H9 (cell line): ENCODE measurements at regions not wholly inside any gene's neighbourhood (a gene's known extent, or its start where the extent isn't known, plus 50 kb on each side); places are given as distances from the start of the nearest gene placed in this dataset.

ENCODE experiments used
- DNase-seq: peaks from one replicate; pipeline ENCODE4 v3.0.0-alpha.2; 2017
- H2AFZ ChIP-seq: one replicate; pipeline ENCODE4 v1.6.1; 2013; ENCODE audit warnings: mild to moderate bottlenecking, low read length, control low read depth, moderate library complexity
- H2AK5ac ChIP-seq: 2 replicates; pipeline ENCODE4 v1.6.1; 2013; ENCODE audit warnings: low read length, control low read depth, mixed read lengths; ENCODE audit not compliant: insufficient read length
- H2BK120ac ChIP-seq: one replicate; pipeline ENCODE4 v1.6.1; 2013; ENCODE audit warnings: low read depth, mild to moderate bottlenecking, low read length, control low read depth, inconsistent platforms; ENCODE audit not compliant: poor library complexity, severe bottlenecking
- H2BK12ac ChIP-seq: 2 replicates; pipeline ENCODE4 v1.6.1; 2013; ENCODE audit warnings: low read length, control low read depth, mixed read lengths, low read depth; ENCODE audit not compliant: insufficient read length
- H2BK15ac ChIP-seq: 2 replicates; pipeline ENCODE4 v1.6.1; 2013; ENCODE audit warnings: low read depth, low read length, control low read depth
- H2BK20ac ChIP-seq: one replicate; pipeline ENCODE4 v1.6.1; 2013; ENCODE audit warnings: low read depth, mild to moderate bottlenecking, low read length, control low read depth, inconsistent platforms; ENCODE audit not compliant: poor library complexity, severe bottlenecking
- H2BK5ac ChIP-seq: 2 replicates; pipeline ENCODE4 v1.6.1; 2013; ENCODE audit warnings: low read length, control low read depth, mixed read lengths; ENCODE audit not compliant: insufficient read length
- H3K14ac ChIP-seq: 2 replicates; pipeline ENCODE4 v1.6.1; 2013; ENCODE audit warnings: low read length, control low read depth; ENCODE audit not compliant: insufficient read depth
- H3K18ac ChIP-seq: 2 replicates; pipeline ENCODE4 v1.6.1; 2013; ENCODE audit warnings: low read depth, mild to moderate bottlenecking, mixed read lengths, low read length, control low read depth; ENCODE audit not compliant: insufficient read length
- H3K23ac ChIP-seq: 2 replicates; pipeline ENCODE4 v1.6.1; 2013; ENCODE audit warnings: low read length, control low read depth, mixed read lengths, low read depth; ENCODE audit not compliant: insufficient read length
- H3K23me2 ChIP-seq: 2 replicates; pipeline ENCODE4 v1.6.1; 2013; ENCODE audit warnings: low read depth, mild to moderate bottlenecking, mixed read lengths, low read length, control low read depth; ENCODE audit not compliant: insufficient read length, poor library complexity, severe bottlenecking
- H3K27ac ChIP-seq: 2 replicates; pipeline ENCODE4 v1.5.1; 2013; ENCODE audit warnings: low read length, control low read depth, mixed read lengths, low read depth; ENCODE audit not compliant: insufficient read length
- H3K27me3 ChIP-seq: 2 replicates; pipeline ENCODE4 v1.6.1; 2013; ENCODE audit warnings: low read length, control low read depth, inconsistent platforms; ENCODE audit not compliant: insufficient read depth
- H3K4ac ChIP-seq: 2 replicates; pipeline ENCODE4 v1.6.1; 2013; ENCODE audit warnings: low read depth, mild to moderate bottlenecking, control low read depth, inconsistent platforms, low read length, moderate library complexity
- H3K4me1 ChIP-seq: 2 replicates; pipeline ENCODE4 v1.6.1; 2013; ENCODE audit warnings: low read length, control low read depth, inconsistent platforms; ENCODE audit not compliant: insufficient read depth
- H3K4me2 ChIP-seq: 2 replicates; pipeline ENCODE4 v1.6.1; 2013; ENCODE audit warnings: low read length, control low read depth, mixed read lengths; ENCODE audit not compliant: insufficient read length, insufficient read depth
- H3K56ac ChIP-seq: 2 replicates; pipeline ENCODE4 v1.6.1; 2013; ENCODE audit warnings: low read depth, mild to moderate bottlenecking, mixed read lengths, low read length, control low read depth; ENCODE audit not compliant: insufficient read length
- H3K79me1 ChIP-seq: 2 replicates; pipeline ENCODE4 v1.6.1; 2013; ENCODE audit warnings: low read depth, mild to moderate bottlenecking, moderate library complexity, low read length, control low read depth, inconsistent platforms; ENCODE audit not compliant: insufficient read depth, poor library complexity, severe bottlenecking
- H3K79me2 ChIP-seq: 2 replicates; pipeline ENCODE4 v1.6.1; 2013; ENCODE audit warnings: low read length, control low read depth, inconsistent platforms; ENCODE audit not compliant: insufficient read depth
- H3K9ac ChIP-seq: 2 replicates; pipeline ENCODE4 v1.6.1; 2013; ENCODE audit warnings: low read length, control low read depth, mixed read lengths; ENCODE audit not compliant: insufficient read length; ENCODE audit errors: extremely low read depth
- H3K9me3 ChIP-seq: one replicate; pipeline ENCODE4 v1.6.1; 2013; ENCODE audit warnings: low read depth, low read length, inconsistent platforms; ENCODE audit not compliant: control insufficient read depth
- H3T11ph ChIP-seq: one replicate; pipeline ENCODE4 v1.6.1; 2013; ENCODE audit warnings: mild to moderate bottlenecking, low read length, control low read depth, inconsistent platforms
- H4K20me1 ChIP-seq: one replicate; pipeline ENCODE4 v1.6.1; 2013; ENCODE audit not compliant: control insufficient read depth, insufficient read length, insufficient read depth
- H4K5ac ChIP-seq: 2 replicates; pipeline ENCODE4 v1.6.1; 2013; ENCODE audit warnings: low read depth, mild to moderate bottlenecking, mixed read lengths, low read length, control low read depth; ENCODE audit not compliant: insufficient read length
- H4K8ac ChIP-seq: replicated peaks from 2 replicates; pipeline ENCODE4 v1.6.1; 2013; ENCODE audit warnings: low read length, control low read depth, mixed read lengths, low read depth; ENCODE audit not compliant: insufficient read length
- H4K91ac ChIP-seq: 2 replicates; pipeline ENCODE4 v1.6.1; 2013; ENCODE audit warnings: low read depth, mild to moderate bottlenecking, moderate library complexity, mixed read lengths, low read length, control low read depth; ENCODE audit not compliant: insufficient read length
- H3K27ac Mint-ChIP-seq, 3 experiments: 2 replicates in 2 of 3; 3 replicates in 1 of 3; pipeline ENCODE4 v1.8.0; 2020 to 2021; ENCODE audit warnings: mixed read lengths in 3 of 3, mild to moderate bottlenecking in 1 of 3, moderate library complexity in 1 of 3
- H3K27me3 Mint-ChIP-seq: 2 replicates; pipeline ENCODE4 v1.8.0; 2021; ENCODE audit warnings: low read depth, mild to moderate bottlenecking, moderate library complexity, mixed read lengths
- H3K36me3 Mint-ChIP-seq, 3 experiments: 2 replicates in 2 of 3; 3 replicates in 1 of 3; pipeline ENCODE4 v1.8.0; 2020 to 2021; ENCODE audit warnings: low read depth in 3 of 3, mixed read lengths in 3 of 3; ENCODE audit not compliant: insufficient read depth in 1 of 3
- H3K4me1 Mint-ChIP-seq, 2 experiments: 2 replicates each; pipeline ENCODE4 v1.8.0; 2020; ENCODE audit warnings: mixed read lengths in 2 of 2
- H3K4me3 Mint-ChIP-seq, 2 experiments: 2 replicates in 1 of 2; 3 replicates in 1 of 2; pipeline ENCODE4 v1.8.0; 2020 to 2021; ENCODE audit warnings: mild to moderate bottlenecking in 2 of 2, mixed read lengths in 2 of 2, moderate library complexity in 1 of 2
- H3K9me3 Mint-ChIP-seq, 2 experiments: 2 replicates in 1 of 2; 3 replicates in 1 of 2; pipeline ENCODE4 v1.8.0; 2020; ENCODE audit warnings: mild to moderate bottlenecking in 2 of 2, mixed read lengths in 2 of 2, moderate library complexity in 1 of 2
- WGBS: extraction: QIAGEN DNeasy Blood & Tissue Kit; methylation state at CpG from one replicate; pipeline ENCODE4 v1.1.7; 2013; ENCODE audit warnings: missing lambda C conversion rate, low lambda C conversion rate, mixed read lengths; ENCODE audit not compliant: insufficient read length; ENCODE audit errors: extremely low coverage; 5-methylcytosine and 5-hydroxymethylcytosine counted together
- TF ChIP-seq, protein P1 (sequence below): fragments of 200-600 bp; sonication (generic); conservative IDR thresholded peaks from 3 replicates; pipeline ENCODE4 v1.8.0; 2021; ENCODE audit warnings: antibody characterized with exemption, mild to moderate bottlenecking

- no peaks in the 10 kb centered on the region for H3K4me1 ChIP-seq
- H3K56ac ChIP-seq = no peak overlapping the region
- no peak overlapping the region for H2BK5ac ChIP-seq
- Mint-ChIP-seq H3K4me1 (no peaks in the 10 kb centered on the region), H3K27me3 (peaks cover 24% of the 10 kb centered on the region), H3K4me3 (no peak overlapping the region), H3K9me3 (peaks cover 0 to 2% of the 10 kb centered on the region in 2 experiments; a peak in 3 of 5 replicates), H3K36me3 (no peaks in the 10 kb centered on the region; a peak in 1 of 7 replicates), H3K27ac (no peak overlapping the region)
- no peaks in the 10 kb centered on the region for H3K79me1 ChIP-seq
- no peak overlapping the region for H2BK15ac ChIP-seq
- H3K79me2 ChIP-seq = no peaks in the 10 kb centered on the region
- no peak overlapping the region for H3K9ac ChIP-seq
- H3T11ph ChIP-seq = no peak overlapping the region
- TF ChIP-seq, protein P1, sequence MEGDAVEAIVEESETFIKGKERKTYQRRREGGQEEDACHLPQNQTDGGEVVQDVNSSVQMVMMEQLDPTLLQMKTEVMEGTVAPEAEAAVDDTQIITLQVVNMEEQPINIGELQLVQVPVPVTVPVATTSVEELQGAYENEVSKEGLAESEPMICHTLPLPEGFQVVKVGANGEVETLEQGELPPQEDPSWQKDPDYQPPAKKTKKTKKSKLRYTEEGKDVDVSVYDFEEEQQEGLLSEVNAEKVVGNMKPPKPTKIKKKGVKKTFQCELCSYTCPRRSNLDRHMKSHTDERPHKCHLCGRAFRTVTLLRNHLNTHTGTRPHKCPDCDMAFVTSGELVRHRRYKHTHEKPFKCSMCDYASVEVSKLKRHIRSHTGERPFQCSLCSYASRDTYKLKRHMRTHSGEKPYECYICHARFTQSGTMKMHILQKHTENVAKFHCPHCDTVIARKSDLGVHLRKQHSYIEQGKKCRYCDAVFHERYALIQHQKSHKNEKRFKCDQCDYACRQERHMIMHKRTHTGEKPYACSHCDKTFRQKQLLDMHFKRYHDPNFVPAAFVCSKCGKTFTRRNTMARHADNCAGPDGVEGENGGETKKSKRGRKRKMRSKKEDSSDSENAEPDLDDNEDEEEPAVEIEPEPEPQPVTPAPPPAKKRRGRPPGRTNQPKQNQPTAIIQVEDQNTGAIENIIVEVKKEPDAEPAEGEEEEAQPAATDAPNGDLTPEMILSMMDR = no peak
- no peak overlapping the region for H2AFZ ChIP-seq
- no peak overlapping the region for H4K91ac ChIP-seq
- H3K23me2 ChIP-seq = no peaks in the 10 kb centered on the region
- H2AK5ac ChIP-seq = no peak overlapping the region
- H4K8ac ChIP-seq = no peak overlapping the region
- H3K27me3 ChIP-seq = no peaks in the 10 kb centered on the region
- no peak overlapping the region for H3K27ac ChIP-seq
- H3K18ac ChIP-seq = no peak overlapping the region
- H2BK20ac ChIP-seq = no peak overlapping the region
- WGBS = no CpG with 5 or more reads among the region's 6 CpGs
- H2BK12ac ChIP-seq = no peak overlapping the region
- H4K5ac ChIP-seq = no peak overlapping the region
- no peak for DNase-seq
- H3K4me2 ChIP-seq = no peak overlapping the region
- no peak overlapping the region for H3K23ac ChIP-seq
- H3K9me3 ChIP-seq = no peaks in the 10 kb centered on the region
- H3K14ac ChIP-seq = no peak overlapping the region
- H4K20me1 ChIP-seq = no peaks in the 10 kb centered on the region
- no peak overlapping the region for H3K4ac ChIP-seq
- no peak overlapping the region for H2BK120ac ChIP-seq
These were observed 236.6 kb upstream of the PDE10A start for GRCh38 chr6:165899611-165900010.
